ENCODE measurements at regions not wholly inside any gene's neighbourhood (a gene's known extent, or its start where the extent isn't known, plus 50 kb on each side); places are given as distances from the start of the nearest gene placed in this dataset.

DNA sequence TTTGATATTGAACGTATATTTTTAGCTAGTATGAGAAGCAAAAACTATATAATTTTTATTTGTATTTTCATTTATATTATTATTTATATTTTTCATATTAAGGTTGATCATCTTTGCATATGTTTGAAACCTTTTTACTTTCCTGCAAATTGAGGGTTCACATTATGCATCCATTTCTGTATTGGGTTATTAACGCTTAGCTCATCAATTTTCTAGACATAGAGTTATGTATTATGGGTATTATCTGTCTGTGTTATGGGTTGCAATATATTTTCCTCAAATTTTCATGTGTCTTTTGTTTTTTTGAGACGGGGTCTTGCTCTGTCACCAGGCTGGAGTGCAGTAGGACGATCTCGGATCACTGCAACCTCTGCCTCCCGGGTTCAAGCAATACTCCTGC, 2377.0 kb upstream of the WWC1 start:
- no peak for DNase-seq

DNA sequence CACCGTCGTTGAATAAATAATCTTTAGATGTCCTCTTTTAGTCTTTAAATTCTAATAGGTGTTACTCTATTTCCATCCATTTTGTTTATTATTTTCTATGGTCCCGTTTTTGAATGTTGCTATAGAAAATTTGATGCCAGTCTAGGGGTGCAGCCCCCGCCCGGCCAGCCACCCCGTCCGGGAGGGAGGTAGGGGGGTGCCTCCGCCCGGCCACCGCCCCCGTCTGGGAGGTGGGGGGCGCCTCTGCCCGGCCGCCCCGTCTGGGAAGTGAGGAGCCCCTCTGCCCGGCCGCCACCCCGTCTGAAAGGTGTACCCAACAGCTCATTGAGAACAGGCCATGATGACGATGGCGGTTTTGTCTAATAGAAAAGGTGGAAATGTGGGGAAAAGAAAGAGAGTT, 2372.2 kb upstream of the WWC1 start:
- DNase-seq = no peak

DNA sequence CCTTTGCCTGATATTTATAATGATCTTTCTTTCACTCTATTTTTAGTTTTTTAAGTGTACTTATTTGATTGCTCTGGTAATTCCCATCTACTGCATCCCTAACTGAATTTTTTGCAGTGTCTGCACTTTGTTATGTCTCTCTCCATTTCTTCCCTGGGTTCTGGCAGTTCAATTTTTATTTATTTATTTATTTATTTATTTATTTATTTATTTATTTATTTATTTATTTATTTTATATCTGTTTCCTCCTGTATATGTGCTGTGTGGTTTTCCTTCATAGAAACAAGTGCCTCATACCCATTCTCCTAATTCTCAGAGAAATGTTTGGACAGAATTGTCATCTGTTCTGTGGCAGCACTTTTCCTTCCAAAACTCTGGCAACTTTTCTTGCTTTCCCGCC, 2370.8 kb upstream of the WWC1 start:
- DNase-seq = no peak

DNA sequence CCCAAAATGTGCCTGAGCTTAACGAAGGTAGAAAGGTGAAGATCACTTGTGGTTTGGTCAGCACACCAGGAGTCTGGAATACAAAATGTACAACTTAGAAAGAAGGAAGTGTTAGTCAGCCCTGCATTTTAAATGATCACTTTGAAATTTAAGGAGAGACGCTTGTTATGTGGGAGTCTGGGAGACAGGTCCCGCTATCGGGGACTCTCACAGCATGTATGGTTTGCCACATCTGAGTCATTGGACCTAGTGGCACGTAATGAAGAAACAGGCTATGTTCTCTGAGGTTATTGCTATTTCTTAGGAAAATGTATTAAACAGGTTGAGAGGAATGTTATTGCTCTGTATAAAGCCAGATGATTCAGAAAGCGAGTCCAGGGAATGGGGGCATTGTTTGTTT, 2362.5 kb upstream of the WWC1 start:
- DNase-seq = no peak

DNA sequence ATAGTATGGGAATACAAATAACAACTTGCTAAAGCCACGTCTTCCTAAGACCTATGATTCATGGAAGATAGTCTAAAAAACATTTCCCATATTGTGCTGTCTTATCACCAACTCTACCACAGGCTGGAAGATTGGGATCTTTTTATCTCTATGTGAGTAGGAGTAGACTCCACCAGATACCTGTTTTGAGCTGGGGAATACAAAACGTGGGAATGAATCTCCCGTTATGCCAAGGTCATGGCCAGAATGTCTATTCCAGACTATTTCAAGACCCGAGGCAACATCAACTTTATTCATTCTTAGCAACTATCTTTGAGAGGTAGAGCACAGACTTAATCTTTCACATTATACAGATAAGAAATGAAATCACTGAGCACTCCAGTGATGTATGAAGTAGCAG, 2350.9 kb upstream of the WWC1 start:
- DNase-seq = no peak

DNA sequence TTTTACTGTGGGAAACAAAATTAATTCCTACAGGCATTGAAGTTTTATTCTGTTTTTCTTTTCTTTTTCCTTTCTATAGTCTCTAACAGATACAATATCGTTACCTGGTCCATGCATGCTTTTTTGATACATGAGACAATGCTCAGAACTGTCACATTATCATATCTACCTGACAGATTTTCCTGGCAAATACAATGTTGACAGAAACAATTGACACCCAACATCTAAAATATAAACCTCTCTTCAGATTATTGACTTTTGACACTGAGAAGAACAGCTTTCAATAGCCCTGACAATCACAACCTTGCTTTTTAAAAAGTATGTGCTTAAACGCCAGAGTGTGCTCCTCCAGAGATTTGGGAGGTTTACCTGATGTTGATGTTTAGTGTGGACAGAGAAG, 2334.6 kb upstream of the WWC1 start:
- DNase-seq = no peak

DNA sequence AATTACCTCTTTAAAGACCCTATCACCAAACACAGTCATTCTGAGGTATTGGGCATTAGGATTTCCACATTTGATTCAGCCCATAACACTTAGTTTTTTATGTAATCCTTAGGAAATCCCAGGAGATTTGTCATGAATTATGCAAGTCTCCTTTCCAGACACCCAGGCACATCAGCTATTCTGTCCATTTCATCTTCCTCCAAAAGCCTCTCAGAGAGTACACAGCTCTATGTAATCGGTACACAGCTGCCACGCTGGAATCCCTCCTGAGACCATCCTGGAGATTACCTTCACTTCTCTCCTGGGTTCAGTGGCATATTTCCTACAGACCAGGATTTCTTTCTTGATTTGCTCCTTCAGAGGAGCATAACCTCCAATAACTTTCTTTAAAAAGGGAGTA, 2309.8 kb upstream of the WWC1 start:
- DNase-seq = no peak

DNA sequence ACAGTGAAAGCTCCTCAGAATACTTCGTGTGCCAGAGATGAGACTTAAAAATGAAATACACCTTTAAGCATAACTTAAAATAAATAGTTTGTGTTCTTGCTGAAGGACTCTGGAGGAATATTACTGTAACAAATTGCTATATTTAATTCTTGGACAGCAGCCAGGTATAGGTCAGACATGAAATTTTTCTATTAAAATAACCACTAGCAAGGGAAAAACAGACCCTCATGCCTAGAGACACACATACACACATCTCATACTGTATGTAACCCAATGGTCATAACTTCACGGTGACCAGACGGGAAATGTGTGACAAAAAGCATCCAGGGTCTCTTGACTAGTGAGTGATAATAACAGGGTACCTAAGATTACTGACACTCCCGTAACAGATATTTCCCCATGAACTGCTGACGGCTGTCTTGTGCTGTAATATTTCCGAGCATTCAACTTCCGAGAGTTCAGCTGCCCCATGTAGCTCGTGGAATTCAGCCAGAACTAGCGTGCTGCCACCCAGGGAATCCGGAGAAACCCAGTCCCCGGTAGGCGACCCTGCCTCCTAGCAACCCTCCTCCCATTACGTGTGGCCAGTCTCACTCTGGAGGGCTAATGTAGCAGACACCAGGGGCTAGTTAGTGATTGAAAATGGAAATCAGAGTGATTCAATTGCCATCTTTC, 2295.1 kb upstream of the WWC1 start:
- DNase-seq = no peak

DNA sequence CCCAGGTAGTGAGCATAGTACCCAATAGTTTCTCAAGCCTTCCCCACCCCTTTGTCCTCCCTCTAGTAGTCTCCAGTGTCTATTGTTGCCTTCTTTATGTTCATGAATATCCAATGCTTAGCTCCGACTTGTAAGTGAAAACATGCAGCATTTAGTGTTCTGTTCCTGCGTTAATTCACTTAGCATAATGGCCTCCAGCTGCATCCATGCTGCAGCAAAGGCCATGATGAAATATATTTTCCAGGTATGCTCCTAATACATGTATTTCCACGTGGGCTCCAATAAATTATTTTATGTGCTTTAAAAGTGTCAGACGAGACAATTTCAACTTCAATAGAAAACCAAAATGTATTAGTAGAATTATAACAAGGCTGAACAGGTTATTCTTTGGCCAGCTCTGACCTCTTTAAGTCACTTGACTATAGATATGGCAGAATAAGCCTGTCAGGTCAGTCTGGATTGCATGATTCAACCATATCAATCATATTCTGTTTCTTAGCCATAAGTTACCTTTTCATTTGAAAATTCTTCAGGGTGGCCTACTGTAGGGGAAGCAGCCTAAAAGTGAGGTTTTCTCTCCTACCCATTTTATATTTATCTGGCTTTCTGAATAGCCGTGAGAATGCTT, 2291.6 kb upstream of the WWC1 start:
- DNase-seq = no peak

DNA sequence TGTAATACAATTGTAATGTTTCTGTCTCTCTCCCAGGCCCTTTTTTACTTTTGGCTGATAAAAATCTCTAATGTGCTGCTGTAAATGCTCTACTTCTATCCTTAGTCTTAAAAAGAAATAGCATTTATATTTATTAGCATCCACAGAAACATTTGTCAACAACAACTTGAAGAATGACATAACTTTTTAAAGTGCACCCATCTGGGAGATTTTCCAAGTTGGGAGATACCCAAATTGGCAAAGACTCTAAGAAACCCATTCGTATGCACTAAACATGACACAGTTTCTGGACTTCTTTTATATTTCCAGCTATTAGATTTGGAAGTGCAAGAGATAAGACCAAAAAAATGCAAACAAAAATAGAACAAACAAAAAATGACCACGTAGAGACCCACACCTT, 2287.4 kb upstream of the WWC1 start:
- DNase-seq = no peak

DNA sequence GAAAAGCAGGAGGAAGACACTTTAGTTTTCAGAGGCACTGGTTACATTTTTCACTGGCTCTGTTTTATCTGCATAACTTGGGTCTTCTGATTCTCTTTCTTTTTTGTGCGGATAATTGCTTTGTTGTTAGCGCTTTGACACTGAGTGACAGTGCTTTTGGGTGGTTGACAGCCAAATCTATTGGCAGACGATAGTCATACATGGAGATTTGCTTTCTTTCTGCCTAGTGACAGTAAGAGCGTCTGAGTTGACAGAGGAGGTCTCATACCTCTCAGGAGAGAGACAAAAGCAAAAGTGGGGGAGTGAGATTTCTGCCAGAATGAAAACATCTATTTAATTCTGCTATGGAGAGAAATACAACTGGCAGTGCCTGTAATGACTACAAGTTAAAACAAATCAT, 2278.0 kb upstream of the WWC1 start:
- DNase-seq = no peak

DNA sequence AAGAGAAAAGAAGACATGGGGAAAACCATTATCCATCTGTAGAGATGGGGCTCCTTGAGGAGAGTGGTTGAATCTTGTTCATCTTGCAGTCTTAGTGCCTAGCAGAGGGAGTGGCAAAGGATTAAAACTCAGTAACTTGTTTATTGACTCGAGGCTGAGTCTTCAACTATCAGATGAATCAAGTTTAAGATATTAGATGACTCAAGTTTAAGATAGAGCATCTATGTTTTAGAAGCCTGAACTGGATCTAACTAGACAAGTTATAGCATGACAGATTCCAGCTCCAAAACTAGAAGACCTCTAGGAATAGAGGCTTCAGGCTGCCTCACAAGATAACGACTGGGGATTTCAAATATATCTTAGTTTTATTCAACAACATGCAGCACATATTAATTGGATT, 2277.2 kb upstream of the WWC1 start:
- DNase-seq = no peak

DNA sequence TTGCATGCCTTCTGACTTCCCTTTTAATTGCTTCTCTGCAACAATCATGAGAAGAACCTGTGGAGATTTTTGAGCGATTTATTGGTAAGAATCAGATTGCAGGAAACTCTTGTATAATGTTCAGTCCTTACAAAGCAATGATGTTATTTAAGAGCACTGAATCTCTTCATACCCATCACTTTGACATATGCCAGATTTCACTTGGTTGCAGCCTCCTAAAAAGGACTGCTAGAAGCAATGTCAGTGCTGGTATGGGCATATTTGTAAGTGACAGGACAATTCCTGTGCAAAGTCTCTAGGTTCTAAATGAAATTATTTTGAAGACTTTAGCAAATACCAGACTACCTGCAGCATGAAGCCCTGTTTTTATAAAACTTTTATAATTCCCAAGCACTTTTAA, 2272.7 kb upstream of the WWC1 start:
- no peak for DNase-seq

DNA sequence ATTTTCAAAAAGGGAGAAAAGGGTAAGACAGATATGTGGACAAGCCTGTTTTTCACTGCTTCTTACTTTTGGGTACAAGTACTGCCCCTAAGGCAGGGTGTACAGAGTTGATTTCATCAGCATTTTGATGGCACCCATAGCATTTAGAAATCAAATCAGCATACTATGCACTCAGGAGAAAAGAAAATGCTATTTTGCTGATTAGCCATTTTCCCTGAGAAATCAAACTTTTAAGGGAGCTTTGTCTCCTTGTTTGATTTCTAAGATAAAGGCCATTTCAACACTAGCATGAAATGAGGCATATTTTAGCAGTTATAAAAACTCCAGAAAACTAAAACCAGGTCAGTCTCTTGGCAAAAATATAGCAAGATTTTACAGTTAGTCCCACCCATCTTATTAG, 2269.4 kb upstream of the WWC1 start:
- DNase-seq = no peak

DNA sequence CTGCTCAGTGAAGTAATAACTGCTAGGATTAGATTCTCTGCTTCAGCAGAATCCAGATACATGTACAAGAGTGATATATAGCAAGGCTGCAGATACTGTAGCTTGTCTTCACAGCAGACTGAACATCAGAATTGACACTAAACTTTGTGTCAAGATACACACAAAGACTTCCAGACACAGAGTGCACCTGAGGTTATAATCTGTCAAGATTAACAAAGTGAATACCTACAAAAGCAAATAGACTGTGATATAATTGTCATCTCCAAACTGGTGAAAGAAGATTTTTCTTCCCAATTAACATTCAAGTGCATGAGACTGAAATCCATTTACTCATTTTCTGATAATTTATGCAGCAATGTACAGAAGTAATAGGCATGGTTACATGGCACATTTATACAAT, 2266.5 kb upstream of the WWC1 start:
- DNase-seq = no peak

DNA sequence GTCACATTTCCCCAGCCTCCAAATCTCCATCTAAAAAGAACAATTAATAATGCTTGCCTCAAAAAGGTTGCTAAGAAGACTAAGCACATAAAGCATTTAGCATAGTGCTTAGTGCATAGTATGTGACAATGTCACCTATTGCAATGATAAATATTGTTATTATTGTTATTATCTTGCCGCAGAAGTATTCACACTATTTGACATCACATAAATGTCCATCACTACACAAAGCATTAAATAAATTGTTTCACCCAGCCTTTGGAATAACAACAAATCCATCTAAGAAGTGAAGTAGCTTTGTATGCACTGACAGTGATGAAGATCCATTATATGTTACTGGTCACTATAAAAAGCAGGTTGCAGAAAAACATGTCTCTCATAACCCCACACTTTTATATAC, 2263.9 kb upstream of the WWC1 start:
- DNase-seq = no peak

DNA sequence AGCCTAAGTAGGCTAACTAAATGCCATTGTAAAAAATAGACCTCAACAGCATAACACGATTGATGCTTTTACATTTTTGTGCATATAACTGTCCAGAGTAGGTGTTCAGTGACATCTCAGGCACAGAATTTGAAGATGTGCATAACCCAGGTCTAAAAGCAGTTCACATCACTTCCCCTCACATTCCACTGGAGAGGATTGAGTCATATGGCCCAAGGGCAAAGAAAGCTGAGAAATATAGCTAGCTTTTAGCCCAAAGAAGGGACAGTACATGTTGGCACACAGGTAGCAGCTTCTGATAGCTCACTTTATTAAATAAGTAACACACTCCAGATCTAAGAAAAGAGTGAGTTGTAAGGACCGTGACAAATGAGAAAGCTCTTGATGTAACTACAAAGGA, 2259.5 kb upstream of the WWC1 start:
- DNase-seq = no peak

DNA sequence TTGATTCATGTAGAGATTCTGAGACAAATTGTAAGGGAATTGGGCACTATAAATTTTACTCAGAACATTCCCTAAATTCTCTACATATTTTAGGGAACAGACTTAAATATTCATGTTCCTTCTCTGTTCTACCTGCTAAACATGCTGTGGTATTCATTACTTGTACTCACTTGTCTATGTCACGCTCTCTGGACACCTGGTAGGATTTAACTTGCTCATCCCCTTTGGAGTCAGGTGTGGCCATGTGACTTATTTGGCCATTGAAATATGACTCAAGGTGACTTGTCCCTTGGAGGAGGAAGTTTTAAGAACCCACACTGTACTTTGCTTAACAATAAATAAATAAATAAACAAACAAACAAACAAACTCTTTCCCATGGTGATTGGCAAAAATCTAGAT, 2258.8 kb upstream of the WWC1 start:
- DNase-seq = no peak

DNA sequence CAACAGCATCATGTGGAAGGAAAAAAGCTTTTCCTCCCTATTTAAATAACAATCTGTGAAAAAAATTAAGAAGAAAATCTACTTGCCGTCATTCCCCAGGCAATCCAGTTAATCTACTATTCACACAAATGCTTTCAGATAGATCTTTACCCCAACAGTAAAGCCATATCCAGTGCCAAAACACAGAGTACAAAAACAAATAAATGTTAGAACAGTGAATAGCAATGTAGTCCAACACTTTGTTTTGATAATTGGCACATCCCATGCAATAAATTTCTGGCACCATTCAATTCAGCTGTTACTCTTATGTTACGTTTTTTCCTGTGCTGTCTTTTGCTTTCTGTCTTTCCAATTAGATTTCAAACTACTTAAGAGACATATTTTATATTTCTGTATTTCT, 2245.5 kb upstream of the WWC1 start:
- no peak for DNase-seq

DNA sequence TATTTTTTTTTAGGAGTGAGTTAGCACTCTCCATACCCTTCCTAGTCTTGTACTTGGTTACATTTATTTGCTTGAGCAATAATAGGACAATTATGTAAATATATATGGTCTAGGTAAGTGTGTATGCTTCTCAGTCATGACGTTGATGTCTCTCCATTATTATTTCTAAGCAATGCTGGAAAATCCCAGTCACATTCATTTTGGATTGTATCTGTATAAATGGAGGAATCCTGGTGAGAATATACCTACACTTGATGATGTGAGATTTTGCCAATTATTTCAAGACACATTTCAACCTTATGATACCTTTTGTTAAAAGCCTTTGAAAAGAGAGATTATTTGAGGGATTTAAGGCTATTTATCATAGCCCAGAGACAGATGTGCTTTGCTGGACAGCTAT, 2244.5 kb upstream of the WWC1 start:
- no peak for DNase-seq

DNA sequence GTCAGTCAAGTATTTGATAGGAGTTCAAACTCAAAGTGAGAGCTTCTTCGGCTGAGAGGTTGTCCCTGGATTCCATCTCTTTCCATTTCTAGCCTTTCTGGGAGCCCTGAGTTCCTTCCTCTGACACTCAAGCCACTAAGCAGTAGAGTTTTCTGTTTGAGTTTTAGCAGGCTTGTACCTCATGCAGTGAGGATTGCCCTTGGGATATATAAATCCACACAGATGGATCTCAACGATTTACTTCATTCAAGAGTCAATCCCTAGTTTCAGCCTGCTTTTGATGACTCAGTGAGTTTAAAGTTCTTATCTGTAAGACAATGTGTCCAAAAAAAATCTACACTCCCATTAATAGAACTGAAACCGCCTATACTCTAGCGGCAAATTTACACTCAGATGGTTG, 2240.9 kb upstream of the WWC1 start:
- DNase-seq = no peak

DNA sequence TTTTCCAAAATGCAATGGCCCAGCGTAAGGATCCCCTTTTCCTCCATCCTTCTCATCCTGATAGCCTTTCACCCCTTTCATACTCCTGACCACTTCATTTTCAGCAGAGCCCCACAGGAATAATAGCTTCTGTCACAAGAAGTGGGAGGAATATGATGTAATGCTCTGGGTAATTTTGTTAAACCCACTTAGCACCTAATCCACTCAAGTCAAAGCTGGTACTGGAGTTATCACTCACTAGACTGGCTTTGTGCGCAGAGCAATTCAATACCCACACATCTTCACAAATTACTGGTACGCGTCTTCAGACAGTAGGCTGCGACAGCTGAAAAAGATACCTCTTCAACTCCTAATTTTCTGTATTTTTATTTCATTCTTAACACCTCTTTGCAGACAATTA, 2232.8 kb upstream of the WWC1 start:
- no peak for DNase-seq

DNA sequence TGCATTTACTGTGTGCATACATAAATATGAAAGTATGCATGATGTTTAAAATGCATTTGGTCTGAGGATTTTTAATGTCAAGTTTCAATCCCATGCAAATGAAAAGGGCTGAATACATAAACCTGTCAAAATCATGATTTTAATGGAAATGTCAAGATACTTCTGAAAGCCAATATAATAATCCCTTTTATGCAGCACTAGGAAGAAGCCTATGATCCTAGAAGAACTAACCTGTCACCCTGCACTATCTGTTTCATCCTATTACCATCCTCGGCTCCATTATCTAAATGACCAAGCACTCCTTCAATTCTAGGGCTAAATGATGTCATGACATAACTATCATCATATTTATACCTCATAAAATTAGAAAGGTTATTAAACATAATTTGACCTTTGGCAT, 2229.4 kb upstream of the WWC1 start:
- no peak for DNase-seq

DNA sequence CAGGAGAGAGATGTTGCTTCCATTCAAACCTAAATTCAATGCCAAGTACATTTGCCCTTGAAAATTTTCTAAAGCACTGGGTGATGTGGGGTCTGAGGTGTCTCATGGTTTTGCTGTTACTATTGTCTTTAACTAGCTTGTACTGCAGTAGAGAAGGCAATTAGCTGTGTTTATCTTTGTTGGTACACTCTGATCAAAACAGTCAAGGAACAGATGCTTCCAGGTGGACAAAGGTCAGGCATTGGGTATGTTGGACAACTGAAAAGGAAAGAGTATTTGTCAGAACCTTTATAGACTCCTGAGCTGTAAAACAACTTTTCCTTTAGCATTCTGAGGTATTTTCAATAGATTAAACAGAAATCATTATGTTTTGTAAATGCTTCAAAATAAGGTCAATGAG, 2228.7 kb upstream of the WWC1 start:
- no peak for DNase-seq

DNA sequence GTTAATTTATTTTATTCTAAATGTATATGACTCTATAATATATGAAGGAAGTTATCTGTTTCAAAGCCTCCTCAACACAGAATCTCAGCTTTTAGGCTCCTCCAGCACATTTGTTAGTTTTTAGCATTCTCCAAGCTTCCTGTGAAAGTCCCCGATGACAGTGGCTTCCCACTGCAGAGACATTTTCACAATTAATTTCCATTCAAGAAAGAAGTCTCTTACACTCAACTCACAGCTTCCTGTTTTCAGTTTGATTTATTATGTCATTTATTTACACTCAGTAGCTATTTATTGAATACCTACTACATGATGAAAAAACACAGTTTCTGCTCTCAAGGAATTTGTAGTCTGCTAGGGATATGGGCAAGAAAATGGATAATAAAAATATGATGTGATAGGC, 2228.2 kb upstream of the WWC1 start:
- no peak for DNase-seq

Measured in stimulated activated CD4-positive, alpha-beta T cell treated with anti-CD3 and anti-CD28 coated beads, Interleukin-2, amount 100 ng/mL, for 48 hours (primary cell).